ENCODE measurements at regions not wholly inside any gene's neighbourhood (a gene's known extent, or its start where the extent isn't known, plus 50 kb on each side); places are given as distances from the start of the nearest gene placed in this dataset.

DNA sequence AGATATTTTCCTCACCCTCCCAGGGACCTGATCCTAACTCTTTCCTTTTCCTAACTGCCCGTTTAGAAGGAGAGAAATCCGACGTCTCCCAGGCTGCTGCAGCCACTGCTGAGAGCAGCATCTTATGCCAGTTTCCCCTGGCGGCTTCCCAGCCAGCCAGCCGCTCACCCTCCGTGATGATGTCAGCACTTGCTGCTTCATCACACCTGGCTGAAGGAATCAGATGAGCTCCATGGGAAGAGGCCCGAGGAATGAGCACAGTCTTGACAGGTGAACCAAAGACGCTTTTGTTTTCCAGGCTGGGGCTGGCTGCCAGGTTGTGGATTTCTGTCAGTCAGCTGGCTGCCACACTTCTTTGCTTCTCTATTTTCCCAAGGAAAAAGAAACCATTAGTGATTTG, 445.1 kb upstream of the RBMS3 start:
- H3K27ac ChIP-seq (ENCODE audit: low read depth in 2 of 2, low read length in 2 of 2), result no peak overlapping the region
- no peaks in the 10 kb centered on the region for H3K27me3 ChIP-seq (ENCODE audit: control insufficient read depth in 2 of 2, insufficient read depth in 2 of 2, low read length in 2 of 2)
- peaks cover 0 to 2% of the 10 kb centered on the region in 2 donors for H3K9me3 ChIP-seq (ENCODE audit: control insufficient read depth in 2 of 2, low read length in 2 of 2)
- H3K4me3 ChIP-seq (ENCODE audit: low read length in 2 of 2), result no peak overlapping the region
- H3K9ac ChIP-seq (ENCODE audit: low read depth in 1 of 2, low read length in 2 of 2), result no peak overlapping the region
- no peaks in the 10 kb centered on the region for H3K4me1 ChIP-seq (ENCODE audit: control insufficient read depth in 2 of 2, insufficient read depth in 2 of 2, low read length in 2 of 2)
- no peaks in the 10 kb centered on the region for H3K36me3 ChIP-seq (ENCODE audit: control insufficient read depth in 2 of 2, insufficient read depth in 2 of 2, low read length in 2 of 2)

GRCh38 chr3:28836199-28836598, 444.7 kb upstream of the RBMS3 start:
- Histone ChIP-seq H3K36me3 (ENCODE audit: control insufficient read depth in 2 of 2, insufficient read depth in 2 of 2, low read length in 2 of 2) (no peaks in the 10 kb centered on the region), H3K9ac (ENCODE audit: low read depth in 1 of 2, low read length in 2 of 2) (no peak overlapping the region), H3K4me1 (ENCODE audit: control insufficient read depth in 2 of 2, insufficient read depth in 2 of 2, low read length in 2 of 2) (no peaks in the 10 kb centered on the region), H3K27me3 (ENCODE audit: control insufficient read depth in 2 of 2, insufficient read depth in 2 of 2, low read length in 2 of 2) (no peaks in the 10 kb centered on the region), H3K4me3 (ENCODE audit: low read length in 2 of 2) (no peak overlapping the region), H3K27ac (ENCODE audit: low read depth in 2 of 2, low read length in 2 of 2) (no peak overlapping the region), H3K9me3 (ENCODE audit: control insufficient read depth in 2 of 2, low read length in 2 of 2) (peaks cover 0 to 2% of the 10 kb centered on the region in 2 donors)

DNA sequence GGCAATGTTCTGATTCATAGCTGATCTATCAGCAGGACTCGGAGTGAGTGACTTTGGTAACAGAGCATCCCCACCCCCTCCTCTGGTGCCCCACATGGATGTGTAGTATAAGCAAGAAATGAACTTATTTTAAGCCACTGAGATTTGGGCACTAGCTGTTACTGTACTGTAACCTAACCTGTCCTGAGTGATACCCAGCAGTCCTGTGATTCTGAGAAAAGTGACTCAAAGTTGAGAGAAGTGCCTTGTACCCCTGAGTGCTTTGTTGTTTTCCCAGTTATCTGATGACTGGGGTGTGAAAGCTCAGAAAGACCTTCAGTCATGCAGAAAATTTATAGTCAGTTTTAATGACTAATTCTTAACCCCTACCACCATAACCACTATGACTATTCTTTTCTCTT, 439.9 kb upstream of the RBMS3 start:
- H3K27ac ChIP-seq (ENCODE audit: low read depth in 2 of 2, low read length in 2 of 2), result no peak overlapping the region
- no peak overlapping the region for H3K4me3 ChIP-seq (ENCODE audit: low read length in 2 of 2)

GRCh38 chr3:28841441-28841840, 439.4 kb upstream of the RBMS3 start:
- H3K9me3 ChIP-seq (ENCODE audit: control insufficient read depth in 2 of 2, low read length in 2 of 2), result no peaks in the 10 kb centered on the region
- no peak overlapping the region for H3K9ac ChIP-seq (ENCODE audit: low read depth in 1 of 2, low read length in 2 of 2)
- no peaks in the 10 kb centered on the region for H3K4me1 ChIP-seq (ENCODE audit: control insufficient read depth in 2 of 2, insufficient read depth in 2 of 2, low read length in 2 of 2)
- H3K36me3 ChIP-seq (ENCODE audit: control insufficient read depth in 2 of 2, insufficient read depth in 2 of 2, low read length in 2 of 2), result no peaks in the 10 kb centered on the region
- no peaks in the 10 kb centered on the region for H3K27me3 ChIP-seq (ENCODE audit: control insufficient read depth in 2 of 2, insufficient read depth in 2 of 2, low read length in 2 of 2)
- no peak overlapping the region for H3K27ac ChIP-seq (ENCODE audit: low read depth in 2 of 2, low read length in 2 of 2)
- H3K4me3 ChIP-seq (ENCODE audit: low read length in 2 of 2), result no peak overlapping the region

More for the DNA sequence above, 439.9 kb upstream of the RBMS3 start:
- H3K27me3 ChIP-seq (ENCODE audit: control insufficient read depth in 2 of 2, insufficient read depth in 2 of 2, low read length in 2 of 2), result no peaks in the 10 kb centered on the region
- H3K9ac ChIP-seq (ENCODE audit: low read depth in 1 of 2, low read length in 2 of 2), result no peak overlapping the region
- H3K4me1 ChIP-seq (ENCODE audit: control insufficient read depth in 2 of 2, insufficient read depth in 2 of 2, low read length in 2 of 2), result no peaks in the 10 kb centered on the region
- H3K9me3 ChIP-seq (ENCODE audit: control insufficient read depth in 2 of 2, low read length in 2 of 2), result no peaks in the 10 kb centered on the region
- H3K36me3 ChIP-seq (ENCODE audit: control insufficient read depth in 2 of 2, insufficient read depth in 2 of 2, low read length in 2 of 2), result no peaks in the 10 kb centered on the region

DNA sequence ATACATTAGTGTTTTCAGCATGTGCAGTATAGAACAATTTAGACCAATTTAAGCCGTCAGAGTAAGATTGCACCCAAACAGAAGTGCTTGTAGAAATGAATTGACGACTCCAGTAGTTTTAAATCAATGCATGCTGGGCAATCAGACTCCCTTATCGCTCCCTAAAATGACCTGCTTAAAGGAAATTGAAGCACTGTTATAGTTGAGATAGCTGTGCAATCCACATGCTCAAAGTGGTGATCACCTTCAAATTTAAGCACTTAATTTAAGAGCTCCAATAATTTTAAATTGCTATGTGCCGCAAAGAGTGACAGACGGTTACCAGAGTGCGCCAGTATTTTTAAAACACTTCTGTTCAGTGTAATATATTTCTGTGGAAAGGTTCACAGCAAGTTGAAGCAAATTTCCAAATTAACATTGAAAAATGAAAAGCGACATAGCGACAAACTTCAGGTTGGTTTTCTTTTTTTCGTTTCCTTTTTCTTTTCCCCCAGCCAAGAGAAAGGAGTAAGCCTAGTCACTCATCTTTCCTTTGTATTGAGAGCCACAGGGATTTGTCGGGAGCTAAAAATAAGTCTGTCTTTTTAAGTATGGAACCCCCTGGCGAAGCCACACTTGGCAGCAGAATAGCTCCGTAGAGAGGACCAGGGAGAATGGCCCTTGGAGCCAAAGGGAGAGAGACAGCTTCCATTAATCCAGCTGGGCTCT, 436.4 kb upstream of the RBMS3 start:
- no peak overlapping the region for H3K4me3 ChIP-seq (ENCODE audit: low read length in 2 of 2)

DNA sequence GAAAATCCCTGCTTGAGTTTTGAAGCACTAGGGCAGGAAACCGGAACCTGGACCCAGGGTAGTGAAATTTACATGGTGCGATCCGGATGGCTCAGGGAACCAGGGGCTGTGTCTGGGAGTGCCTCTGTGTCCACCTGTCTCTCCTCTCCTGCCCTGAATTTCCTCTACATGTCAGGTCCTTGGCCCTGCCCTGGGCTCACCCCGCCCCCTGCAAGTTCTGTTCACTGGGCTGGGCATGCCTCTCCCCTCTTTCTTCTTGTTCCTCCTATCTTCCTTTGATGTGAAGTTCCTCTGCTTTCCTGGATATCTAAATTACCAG, 435.9 kb upstream of the RBMS3 start:
- H3K27me3 ChIP-seq (ENCODE audit: control insufficient read depth in 2 of 2, insufficient read depth in 2 of 2, low read length in 2 of 2), result no peaks in the 10 kb centered on the region
- no peak overlapping the region for H3K4me3 ChIP-seq (ENCODE audit: low read length in 2 of 2)
- no peak overlapping the region for H3K27ac ChIP-seq (ENCODE audit: low read depth in 2 of 2, low read length in 2 of 2)
- no peaks in the 10 kb centered on the region for H3K36me3 ChIP-seq (ENCODE audit: control insufficient read depth in 2 of 2, insufficient read depth in 2 of 2, low read length in 2 of 2)
- no peaks in the 10 kb centered on the region for H3K9me3 ChIP-seq (ENCODE audit: control insufficient read depth in 2 of 2, low read length in 2 of 2)
- H3K4me1 ChIP-seq (ENCODE audit: control insufficient read depth in 2 of 2, insufficient read depth in 2 of 2, low read length in 2 of 2), result no peaks in the 10 kb centered on the region
- no peak overlapping the region for H3K9ac ChIP-seq (ENCODE audit: low read depth in 1 of 2, low read length in 2 of 2)

More for the DNA sequence above, 436.4 kb upstream of the RBMS3 start:
- Histone ChIP-seq H3K27ac (ENCODE audit: low read depth in 2 of 2, low read length in 2 of 2) (no peak overlapping the region), H3K36me3 (ENCODE audit: control insufficient read depth in 2 of 2, insufficient read depth in 2 of 2, low read length in 2 of 2) (no peaks in the 10 kb centered on the region), H3K4me1 (ENCODE audit: control insufficient read depth in 2 of 2, insufficient read depth in 2 of 2, low read length in 2 of 2) (no peaks in the 10 kb centered on the region), H3K9ac (ENCODE audit: low read depth in 1 of 2, low read length in 2 of 2) (no peak overlapping the region), H3K27me3 (ENCODE audit: control insufficient read depth in 2 of 2, insufficient read depth in 2 of 2, low read length in 2 of 2) (no peaks in the 10 kb centered on the region), H3K9me3 (ENCODE audit: control insufficient read depth in 2 of 2, low read length in 2 of 2) (no peaks in the 10 kb centered on the region)

GRCh38 chr3:28846971-28847478, 433.8 kb upstream of the RBMS3 start:
- H3K4me1 ChIP-seq (ENCODE audit: control insufficient read depth in 2 of 2, insufficient read depth in 2 of 2, low read length in 2 of 2), result no peaks in the 10 kb centered on the region
- no peak overlapping the region for H3K27ac ChIP-seq (ENCODE audit: low read depth in 2 of 2, low read length in 2 of 2)
- no peak overlapping the region for H3K9ac ChIP-seq (ENCODE audit: low read depth in 1 of 2, low read length in 2 of 2)
- no peaks in the 10 kb centered on the region for H3K9me3 ChIP-seq (ENCODE audit: control insufficient read depth in 2 of 2, low read length in 2 of 2)
- H3K4me3 ChIP-seq (ENCODE audit: low read length in 2 of 2), result no peak overlapping the region
- H3K36me3 ChIP-seq (ENCODE audit: control insufficient read depth in 2 of 2, insufficient read depth in 2 of 2, low read length in 2 of 2), result no peaks in the 10 kb centered on the region
- no peaks in the 10 kb centered on the region for H3K27me3 ChIP-seq (ENCODE audit: control insufficient read depth in 2 of 2, insufficient read depth in 2 of 2, low read length in 2 of 2)

DNA sequence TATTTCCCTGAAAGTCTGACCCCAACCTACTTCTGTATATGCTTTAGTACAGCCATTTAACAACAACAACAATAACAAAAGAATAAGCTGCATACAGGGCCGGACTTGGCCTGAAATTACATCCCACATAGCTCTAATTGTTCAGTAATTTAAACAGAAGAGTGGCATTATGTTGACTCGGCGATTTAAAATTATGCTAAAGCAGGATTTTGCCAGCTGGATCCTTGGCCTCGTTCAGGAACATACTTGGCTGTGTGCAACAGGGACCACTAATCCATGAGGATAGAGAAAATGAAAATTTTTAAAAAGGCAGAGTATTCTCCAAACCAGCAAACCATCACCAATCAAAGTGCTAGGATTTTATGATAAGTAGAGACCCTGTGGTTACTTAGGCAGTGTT, 433.1 kb upstream of the RBMS3 start:
- H3K36me3 ChIP-seq (ENCODE audit: control insufficient read depth in 2 of 2, insufficient read depth in 2 of 2, low read length in 2 of 2), result no peaks in the 10 kb centered on the region
- no peak overlapping the region for H3K27ac ChIP-seq (ENCODE audit: low read depth in 2 of 2, low read length in 2 of 2)
- H3K4me3 ChIP-seq (ENCODE audit: low read length in 2 of 2), result no peak overlapping the region
- no peaks in the 10 kb centered on the region for H3K27me3 ChIP-seq (ENCODE audit: control insufficient read depth in 2 of 2, insufficient read depth in 2 of 2, low read length in 2 of 2)
- no peaks in the 10 kb centered on the region for H3K4me1 ChIP-seq (ENCODE audit: control insufficient read depth in 2 of 2, insufficient read depth in 2 of 2, low read length in 2 of 2)
- H3K9ac ChIP-seq (ENCODE audit: low read depth in 1 of 2, low read length in 2 of 2), result no peak overlapping the region
- H3K9me3 ChIP-seq (ENCODE audit: control insufficient read depth in 2 of 2, low read length in 2 of 2), result no peaks in the 10 kb centered on the region

DNA sequence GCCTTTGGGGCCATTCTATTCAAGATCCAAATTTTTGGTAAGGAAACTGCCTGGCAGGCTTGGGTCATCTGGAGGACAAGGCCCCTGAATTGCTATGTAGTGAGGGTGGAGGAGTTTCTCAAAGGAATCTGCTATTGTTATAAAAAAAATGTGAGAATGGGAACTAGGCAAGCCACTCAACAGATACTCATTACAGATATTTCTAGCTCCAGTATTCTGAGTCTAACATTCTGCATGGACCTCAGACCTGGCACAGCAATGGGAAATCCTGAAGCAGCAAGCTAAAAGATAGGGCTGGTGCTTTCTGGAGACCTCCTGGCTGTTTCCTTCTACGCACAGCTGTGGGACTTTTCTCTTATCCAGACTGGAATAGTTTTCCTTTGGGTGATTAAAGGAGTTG, 430.7 kb upstream of the RBMS3 start:
- Histone ChIP-seq H3K36me3 (ENCODE audit: control insufficient read depth in 2 of 2, insufficient read depth in 2 of 2, low read length in 2 of 2) (no peaks in the 10 kb centered on the region), H3K4me3 (ENCODE audit: low read length in 2 of 2) (no peak overlapping the region), H3K4me1 (ENCODE audit: control insufficient read depth in 2 of 2, insufficient read depth in 2 of 2, low read length in 2 of 2) (no peaks in the 10 kb centered on the region), H3K27ac (ENCODE audit: low read depth in 2 of 2, low read length in 2 of 2) (no peak overlapping the region), H3K27me3 (ENCODE audit: control insufficient read depth in 2 of 2, insufficient read depth in 2 of 2, low read length in 2 of 2) (no peaks in the 10 kb centered on the region), H3K9ac (ENCODE audit: low read depth in 1 of 2, low read length in 2 of 2) (no peak overlapping the region), H3K9me3 (ENCODE audit: control insufficient read depth in 2 of 2, low read length in 2 of 2) (no peaks in the 10 kb centered on the region)

DNA sequence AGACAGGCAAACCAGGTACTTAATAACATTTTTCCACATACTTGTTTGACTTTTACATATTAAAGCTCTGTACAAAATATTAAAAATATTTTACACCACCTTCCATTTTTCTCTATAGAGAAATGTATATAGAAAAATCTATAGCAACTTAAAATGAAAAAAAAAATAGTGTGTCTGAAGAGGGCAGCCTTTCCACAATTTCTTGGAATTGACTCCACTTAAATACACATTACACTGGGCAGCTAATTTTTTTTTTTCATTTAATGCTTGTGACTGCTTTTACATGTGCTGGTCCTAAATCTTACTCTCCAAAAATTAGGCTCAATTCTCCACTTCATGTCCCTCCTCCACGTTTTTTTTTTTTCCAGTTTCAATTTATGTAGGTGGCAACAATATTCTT, 427.0 kb upstream of the RBMS3 start:
- no peaks in the 10 kb centered on the region for H3K9me3 ChIP-seq (ENCODE audit: control insufficient read depth in 2 of 2, low read length in 2 of 2)
- no peak overlapping the region for H3K27ac ChIP-seq (ENCODE audit: low read depth in 2 of 2, low read length in 2 of 2)
- no peaks in the 10 kb centered on the region for H3K36me3 ChIP-seq (ENCODE audit: control insufficient read depth in 2 of 2, insufficient read depth in 2 of 2, low read length in 2 of 2)
- H3K9ac ChIP-seq (ENCODE audit: low read depth in 1 of 2, low read length in 2 of 2), result no peak overlapping the region
- H3K4me3 ChIP-seq (ENCODE audit: low read length in 2 of 2), result no peak overlapping the region
- no peaks in the 10 kb centered on the region for H3K4me1 ChIP-seq (ENCODE audit: control insufficient read depth in 2 of 2, insufficient read depth in 2 of 2, low read length in 2 of 2)
- H3K27me3 ChIP-seq (ENCODE audit: control insufficient read depth in 2 of 2, insufficient read depth in 2 of 2, low read length in 2 of 2), result no peaks in the 10 kb centered on the region
